GM12878 (cell line): ENCODE measurements at regions not wholly inside any gene's neighbourhood (a gene's known extent, or its start where the extent isn't known, plus 50 kb on each side); places are given as distances from the start of the nearest gene placed in this dataset.

Experiments used
- ATAC-seq: fragments of 200-7000 bp; cut with Tn5 transposase; 3 replicates; pipeline ENCODE4 v1.9.1; 2020; ENCODE audit warnings: mild to moderate bottlenecking, moderate library complexity
- BruUV-seq: library from RNA; stranded (reverse); fragments of 400-500 nt; replicated peaks from 2 replicates; lab custom pipeline; 2021; lab: Mats Ljungman, UMichigan
- CTCF ChIA-PET: fragments of 300-600 bp; sonication (Branson Sonifier 250); formaldehyde crosslinking; extraction: SDS; loops from one replicate; lab custom pipeline; 2021; ENCODE audit warnings: inconsistent platforms; lab: Yijun Ruan, JAX
- POLR2A ChIA-PET: fragments of 350-600 bp; formaldehyde crosslinking; extraction: SDS; loops from one replicate; lab custom pipeline; 2021; ENCODE audit warnings: inconsistent platforms; lab: Charles Lee
- RAD21 ChIA-PET: fragments of 300-600 bp; sonication (Branson Sonifier 250); formaldehyde crosslinking; loops from one replicate; lab custom pipeline; 2023; ENCODE audit warnings: antibody characterized with exemption; ENCODE audit not compliant: unreplicated experiment; lab: Charles Lee
- SMC1A ChIA-PET: fragments of 300-600 bp; sonication (Branson Sonifier 250); formaldehyde crosslinking; loops from one replicate; lab custom pipeline; 2023; ENCODE audit not compliant: unreplicated experiment, uncharacterized antibody; lab: Charles Lee
- DNase-seq: peaks from one replicate; pipeline ENCODE4 v3.0.0-alpha.2; 2011; ENCODE audit warnings: low read depth, low spot score
- FAIRE-seq: peaks from 3 replicates; lab custom pipeline; 2011; peaks lifted over from hg19 to GRCh38; lab: Jason Lieb, UNC
- H2AFZ ChIP-seq: 2 replicates; pipeline ENCODE4 v1.6.0; 2011; ENCODE audit warnings: low read depth, low read length, control low read depth; ENCODE audit not compliant: control insufficient read depth
- H3K27ac ChIP-seq: 2 replicates; pipeline ENCODE4 v1.5.1; 2011; ENCODE audit warnings: control low read depth; ENCODE audit not compliant: control insufficient read depth, insufficient read depth
- H3K27me3 ChIP-seq, 2 experiments: replicated peaks in 1 of 2; 2 replicates each; pipeline versions ENCODE4 v1.6.0 to v1.6.1; 2011; ENCODE audit warnings: low read length in 1 of 2; ENCODE audit not compliant: control insufficient read depth in 2 of 2, insufficient read depth in 2 of 2
- H3K36me3 ChIP-seq, 2 experiments: 2 replicates each; pipeline ENCODE4 v1.5.1; 2011; ENCODE audit warnings: low read length in 1 of 2; ENCODE audit not compliant: control insufficient read depth in 2 of 2, insufficient read depth in 2 of 2
- H3K4me1 ChIP-seq: 2 replicates; pipeline ENCODE4 v1.6.1; 2011; ENCODE audit warnings: mild to moderate bottlenecking, low read length, moderate library complexity, mixed read lengths; ENCODE audit not compliant: control insufficient read depth, insufficient read depth
- H3K4me2 ChIP-seq: 2 replicates; pipeline ENCODE4 v1.6.0; 2011; ENCODE audit warnings: control low read depth; ENCODE audit not compliant: control insufficient read depth, insufficient read depth
- H3K4me3 ChIP-seq: fragments of 200-600 bp; sonication (generic); 2 replicates; pipeline ENCODE4 v1.5.1; 2016
- H3K79me2 ChIP-seq: 2 replicates; pipeline ENCODE4 v1.6.0; 2011; ENCODE audit warnings: low read length; ENCODE audit not compliant: control insufficient read depth, insufficient read depth
- H3K9ac ChIP-seq: 2 replicates; pipeline ENCODE4 v1.8.0; 2011; ENCODE audit warnings: low read length, control low read depth, mixed read lengths; ENCODE audit not compliant: control insufficient read depth, insufficient read depth
- H3K9me3 ChIP-seq: replicated peaks from 3 replicates; pipeline ENCODE4 v1.5.1; 2011; ENCODE audit warnings: mild to moderate bottlenecking, low read length; ENCODE audit not compliant: control insufficient read depth, insufficient read depth
- H4K20me1 ChIP-seq: 2 replicates; pipeline ENCODE4 v1.6.0; 2011; ENCODE audit not compliant: control insufficient read depth, insufficient read depth
- BCL3 ChIP-seq: IDR thresholded peaks from 2 replicates; pipeline ENCODE4 v1.6.1; 2011; ENCODE audit warnings: borderline replicate concordance, low read depth, mild to moderate bottlenecking, moderate library complexity, low read length; ENCODE audit not compliant: insufficient read depth, poor library complexity, severe bottlenecking
- BHLHE40 ChIP-seq, 2 experiments: fragments of 450-650 bp in 1 of 2; IDR thresholded peaks; 2 replicates each; pipeline ENCODE4 v1.6.1; 2011 to 2017; ENCODE audit warnings: low read depth in 2 of 2, borderline replicate concordance in 1 of 2, improper control_type of control experiment in 1 of 2, low read length in 1 of 2, mild to moderate bottlenecking in 1 of 2
- EED ChIP-seq: sonication (generic); IDR thresholded peaks from 2 replicates; pipeline ENCODE4 v1.6.1; 2016; ENCODE audit warnings: antibody characterized with exemption, low read depth
- IKZF1 ChIP-seq: fragments of 450-650 bp; conservative IDR thresholded peaks from 2 replicates; pipeline ENCODE4 v1.6.1; 2017; ENCODE audit warnings: antibody characterized with exemption, mild to moderate bottlenecking
- MLLT1 ChIP-seq: fragments of 450-650 bp; IDR thresholded peaks from 2 replicates; pipeline ENCODE4 v1.6.1; 2016; ENCODE audit warnings: mild to moderate bottlenecking
- POLR2A ChIP-seq: IDR thresholded peaks from 2 replicates; pipeline ENCODE4 v1.6.1; 2011; ENCODE audit warnings: low read depth, mild to moderate bottlenecking, low read length
- RB1 ChIP-seq: fragments of 450-650 bp; formaldehyde crosslinking; IDR thresholded peaks from 2 replicates; pipeline ENCODE4 v1.6.1; 2017; ENCODE audit warnings: mild to moderate bottlenecking, borderline replicate concordance
- RELA ChIP-seq: fragments of 450-650 bp; IDR thresholded peaks from 2 replicates; pipeline ENCODE4 v1.8.0; 2014; ENCODE audit warnings: borderline replicate concordance; ENCODE audit not compliant: partially characterized antibody
- SMARCA5 ChIP-seq: fragments of 450-650 bp; IDR thresholded peaks from 2 replicates; pipeline ENCODE4 v1.6.1; 2017; ENCODE audit warnings: mild to moderate bottlenecking
- SMC3 ChIP-seq: IDR thresholded peaks from 2 replicates; pipeline ENCODE4 v1.6.1; 2011; ENCODE audit warnings: low read length, improper control_type of control experiment, borderline replicate concordance
- TCF12 ChIP-seq: IDR thresholded peaks from 2 replicates; pipeline ENCODE4 v1.6.1; 2011; ENCODE audit warnings: low read depth, mild to moderate bottlenecking, low read length
- USF1 ChIP-seq: IDR thresholded peaks from 2 replicates; pipeline ENCODE4 v1.6.1; 2011; ENCODE audit warnings: borderline replicate concordance, low read depth, mild to moderate bottlenecking, moderate library complexity, mixed read lengths, low read length; ENCODE audit not compliant: insufficient read depth; ENCODE audit errors: extremely low read length
- ZNF274 ChIP-seq: IDR thresholded peaks from one replicate; pipeline ENCODE4 v1.8.0; 2011; ENCODE audit not compliant: insufficient read length, insufficient read depth
- WGBS: methylation state at CpG from one replicate; pipeline ENCODE4 v1.1.6; 2016; ENCODE audit warnings: low lambda C conversion rate; ENCODE audit not compliant: insufficient replicate concordance, insufficient coverage; ENCODE audit errors: missing lambda C conversion rate; 5-methylcytosine and 5-hydroxymethylcytosine counted together
- in situ Hi-C: fragments of 300-500 bp; cut with MboI; formaldehyde crosslinking; loops from 9 replicates; pipeline ENCODE4 v1.14.3; 2018; ENCODE audit warnings: mixed read lengths
- intact Hi-C: fragments of 100-400 bp; cut with micrococcal nuclease; formaldehyde crosslinking; loops from one replicate; pipeline ENCODE4 v1.14.2; 2022; ENCODE audit not compliant: unreplicated experiment

- H3K4me3 ChIP-seq: no peak overlapping the region
Measured at GRCh38 chr1:234969581-234970400, 158.8 kb downstream of the TOMM20 start.

More at GRCh38 chr1:234969581-234970400, 158.8 kb downstream of the TOMM20 start:
- RAD21 ChIA-PET: interaction anchor here (1.0 to 13.6 kb wide), 20 partner anchors 10 to 474 kb away, joined by 3 to 258 read pairs (median 8); partner anchors contain the start of gene IRF2BP2
- CTCF ChIA-PET: interaction anchor here (1.0 to 3.3 kb wide), 5 partner anchors 7 to 470 kb away, joined by 4 to 15 read pairs (median 7); no protein-coding TSS in a partner anchor
- Histone ChIP-seq H3K9ac (peak overlapping the region; percentile 30), H3K79me2 (no peaks in the 10 kb centered on the region), H2AFZ (peak overlapping the region; percentile 60; the same call in 1 of the 2 replicates), H3K4me2 (peak overlapping the region; percentile 65), H3K27me3 (no peaks in the 10 kb centered on the region), H3K27ac (peak overlapping the region; percentile 95), H3K4me1 (peaks cover 60% of the 10 kb centered on the region), H3K36me3 (no peaks in the 10 kb centered on the region), H4K20me1 (no peaks in the 10 kb centered on the region), H3K9me3 (no peaks in the 10 kb centered on the region)
- WGBS: 27% methylated on average over 35 of the region's 37 CpGs
- DNase-seq (no peak), FAIRE-seq (no peak), ATAC-seq (peak; percentile 1; the same call in 2 of the 3 replicates)
- intact Hi-C loops (loop anchor here (2.0 kb wide), 5 partner anchors 41 to 127 kb away; no protein-coding TSS in a partner anchor), in situ Hi-C loops (loop anchor here (5.0 to 10.0 kb wide), 2 partner anchors 127 to 365 kb away; no protein-coding TSS in a partner anchor)
- SMC1A ChIA-PET: interaction anchor here (0.9 to 13.6 kb wide), 18 partner anchors 6 to 470 kb away, joined by 3 to 229 read pairs (median 10); no protein-coding TSS in a partner anchor
- TF ChIP-seq TCF12: 0 out of 2 replicates have a peak, but pooled peaks have one; percentile 43
- peak; percentile 32; the same call in 1 of the 2 replicates for TF ChIP-seq MLLT1
- TF ChIP-seq RELA: peak; percentile 19
- TF ChIP-seq BHLHE40 (IDR thresholded peaks at IDR 0.05; ENCODE audit: borderline replicate concordance in 1 of 2, low read depth in 2 of 2, low read length in 1 of 2): 0 out of 4 replicates have a peak, but pooled peaks of 1 of the 2 experiments have one; percentile 26
- peak; percentile 60 for TF ChIP-seq USF1
- peak; percentile 46; the same call in 1 of the 2 replicates for TF ChIP-seq SMARCA5
- no peak for TF ChIP-seq RB1
- TF ChIP-seq ZNF274: no peak
- TF ChIP-seq EED: peak; percentile 2; the same call in 1 of the 2 replicates
- no peak for TF ChIP-seq BCL3
- 0 out of 2 replicates have a peak, but pooled peaks have one; percentile 3 for TF ChIP-seq SMC3
- TF ChIP-seq POLR2A: 0 out of 2 replicates have a peak, but pooled peaks have one; percentile 21
- peak; percentile 39; the same call in 1 of the 2 replicates for TF ChIP-seq IKZF1
- POLR2A ChIA-PET: interaction anchor here (0.5 to 12.0 kb wide), 12 partner anchors 6 to 359 kb away, joined by 3 to 108 read pairs (median 5); partner anchors contain the start of gene IRF2BP2
- BruUV-seq: TSS peak; percentile 72
